Activated naive CD8-positive, alpha-beta T cell treated with anti-CD3 and anti-CD28 coated beads, Interleukin-2, amount 10 ng/mL, durations not matched to agents 7 days and 5 days (primary cell): ENCODE measurements at regions not wholly inside any gene's neighbourhood (a gene's known extent, or its start where the extent isn't known, plus 50 kb on each side); places are given as distances from the start of the nearest gene placed in this dataset.
"Not testable (repeated sequence)": the region's sequence is repeated elsewhere in the genome, so short reads cannot be mapped to it uniquely, and the experiment has no call there.

Experiments used
- ATAC-seq: fragments of 150-1000 bp; cut with Tn5 transposase; one replicate; pipeline ENCODE4 v1.10.0; 2021; ENCODE audit warnings: low read depth, moderate library complexity
- POLR2A ChIA-PET: fragments of 350-600 bp; sonication (Branson Sonifier 250); formaldehyde crosslinking; loops from one replicate; lab custom pipeline; 2021; ENCODE audit warnings: antibody characterized with exemption; lab: Charles Lee
- DNase-seq: peaks from one replicate; pipeline ENCODE4 v3.0.0; 2021
- H3K27ac Mint-ChIP-seq: one replicate; pipeline ENCODE4 v1.8.0; 2022; ENCODE audit warnings: mild to moderate bottlenecking, mixed read lengths
- H3K27me3 Mint-ChIP-seq: one replicate; pipeline ENCODE4 v1.8.0; 2022; ENCODE audit warnings: mild to moderate bottlenecking, moderate library complexity, mixed read lengths
- H3K36me3 Mint-ChIP-seq: one replicate; pipeline ENCODE4 v1.8.0; 2021; ENCODE audit warnings: mild to moderate bottlenecking, mixed read lengths
- H3K4me1 Mint-ChIP-seq: one replicate; pipeline ENCODE4 v1.8.0; 2021; ENCODE audit warnings: mixed read lengths
- H3K4me3 Mint-ChIP-seq: one replicate; pipeline ENCODE4 v1.8.0; 2022; ENCODE audit warnings: mild to moderate bottlenecking, moderate library complexity, mixed read lengths
- H3K9me3 Mint-ChIP-seq: one replicate; pipeline ENCODE4 v1.8.0; 2021; ENCODE audit warnings: mixed read lengths

GRCh38 chr1:192459467-192459866, 116.1 kb upstream of the RGS1 start:
- Mint-ChIP-seq H3K4me1 (no peaks in the 10 kb centered on the region), H3K9me3 (no peaks in the 10 kb centered on the region), H3K36me3 (no peaks in the 10 kb centered on the region), H3K4me3 (no peak overlapping the region), H3K27me3 (peaks cover 10% of the 10 kb centered on the region), H3K27ac (no peak overlapping the region)
- POLR2A ChIA-PET = no interaction called here
- DNase-seq (no peak), ATAC-seq (no peak)

GRCh38 chr1:192461684-192462083, 113.9 kb upstream of the RGS1 start:
- H3K27ac Mint-ChIP-seq = no peak overlapping the region
- POLR2A ChIA-PET = no interaction called here
- no peaks in the 10 kb centered on the region for H3K36me3 Mint-ChIP-seq
- no peaks in the 10 kb centered on the region for H3K9me3 Mint-ChIP-seq
- ATAC-seq (no peak), DNase-seq (no peak)
- no peak overlapping the region for H3K4me3 Mint-ChIP-seq
- peaks cover 19% of the 10 kb centered on the region for H3K27me3 Mint-ChIP-seq
- no peaks in the 10 kb centered on the region for H3K4me1 Mint-ChIP-seq

DNA sequence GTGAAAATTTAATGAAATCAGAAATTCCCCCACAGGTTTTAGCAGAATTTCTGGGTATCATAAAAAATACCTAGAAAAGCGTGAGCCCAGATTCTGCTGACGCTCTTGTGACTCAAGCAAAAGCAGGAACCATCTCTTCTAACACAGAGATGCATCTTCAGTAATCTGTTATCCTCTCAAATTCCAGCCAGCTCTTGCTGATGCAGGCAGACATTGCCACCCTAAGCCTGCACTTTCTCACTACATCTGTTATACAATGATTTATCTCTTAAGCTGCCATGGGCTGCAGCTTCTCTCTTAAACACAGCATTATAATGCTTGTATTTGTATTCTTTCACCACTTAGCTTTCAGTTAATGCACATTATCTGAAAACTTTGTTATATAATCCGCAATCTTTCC, 113.0 kb upstream of the RGS1 start:
- peaks cover 24% of the 10 kb centered on the region for H3K27me3 Mint-ChIP-seq
- no peak overlapping the region for H3K27ac Mint-ChIP-seq
- DNase-seq = no peak
- H3K36me3 Mint-ChIP-seq = no peaks in the 10 kb centered on the region
- ATAC-seq = no peak
- no peaks in the 10 kb centered on the region for H3K9me3 Mint-ChIP-seq
- POLR2A ChIA-PET = no interaction called here
- no peaks in the 10 kb centered on the region for H3K4me1 Mint-ChIP-seq
- no peak overlapping the region for H3K4me3 Mint-ChIP-seq

DNA sequence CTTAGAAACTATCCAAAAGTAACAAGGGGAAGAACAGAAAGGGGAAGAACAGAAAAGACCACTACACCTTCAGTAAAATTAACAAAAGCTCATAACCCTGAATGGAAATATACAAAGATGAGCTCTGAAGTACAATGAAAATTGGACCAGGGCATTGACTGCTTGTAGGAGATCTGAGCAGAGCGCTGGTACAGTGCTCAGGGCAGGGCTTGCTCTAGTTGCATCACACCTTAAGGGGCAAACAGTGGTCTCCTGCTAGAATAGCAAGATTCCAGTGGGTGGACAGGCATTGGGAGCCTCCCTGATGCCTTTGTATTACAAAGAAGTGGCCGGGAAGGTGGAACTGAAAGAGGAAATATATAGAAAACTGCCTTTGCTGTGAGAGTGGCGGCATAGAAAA, 111.9 kb upstream of the RGS1 start:
- no peak for DNase-seq
- Mint-ChIP-seq H3K27me3 (peaks cover 29% of the 10 kb centered on the region), H3K4me1 (no peaks in the 10 kb centered on the region), H3K4me3 (no peak overlapping the region), H3K27ac (no peak overlapping the region), H3K9me3 (no peaks in the 10 kb centered on the region), H3K36me3 (no peaks in the 10 kb centered on the region)
- POLR2A ChIA-PET = no interaction called here
- ATAC-seq = no peak

- H3K27ac Mint-ChIP-seq, H3K4me1 Mint-ChIP-seq, ATAC-seq, DNase-seq, H3K9me3 Mint-ChIP-seq, POLR2A ChIA-PET, H3K36me3 Mint-ChIP-seq, H3K4me3 Mint-ChIP-seq: not testable (repeated sequence)
- peaks cover 39% of the 10 kb centered on the region for H3K27me3 Mint-ChIP-seq
These were observed 110.4 kb upstream of the RGS1 start for GRCh38 chr1:192465221-192465620.

GRCh38 chr1:192474080-192474683, 101.4 kb upstream of the RGS1 start:
- ATAC-seq (no peak), DNase-seq (no peak)
- POLR2A ChIA-PET = interaction anchor here (0.9 kb wide), 1 partner anchor 135 kb away, joined by 3 read pairs; no protein-coding TSS in a partner anchor

DNA sequence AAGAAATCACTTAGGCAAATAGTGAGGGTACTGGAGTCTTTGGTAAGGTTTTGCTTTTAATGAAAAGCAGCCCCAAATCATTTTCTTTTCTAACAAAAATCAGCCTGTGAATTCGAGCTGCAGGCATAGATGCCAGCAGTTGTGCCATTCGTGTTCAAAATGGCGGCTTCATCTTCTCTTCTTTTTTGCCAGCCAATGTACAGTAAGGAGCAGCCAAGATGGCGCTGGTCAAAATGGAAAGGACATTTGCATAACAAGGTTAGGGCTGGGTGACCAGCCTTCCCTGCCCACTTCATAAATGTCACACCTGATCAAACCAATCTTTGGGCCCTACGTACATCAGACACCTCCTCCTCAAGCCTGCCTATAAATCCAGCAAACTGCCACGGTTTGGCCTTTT, 100.2 kb upstream of the RGS1 start:
- no peaks in the 10 kb centered on the region for H3K36me3 Mint-ChIP-seq
- DNase-seq = no peak
- POLR2A ChIA-PET = no interaction called here
- no peaks in the 10 kb centered on the region for H3K9me3 Mint-ChIP-seq
- H3K4me1 Mint-ChIP-seq = no peaks in the 10 kb centered on the region
- no peak overlapping the region for H3K4me3 Mint-ChIP-seq
- ATAC-seq = no peak
- H3K27me3 Mint-ChIP-seq = peaks cover 10% of the 10 kb centered on the region
- H3K27ac Mint-ChIP-seq = no peak overlapping the region

More at GRCh38 chr1:192474080-192474683, 101.4 kb upstream of the RGS1 start:
- Mint-ChIP-seq H3K36me3 (no peaks in the 10 kb centered on the region), H3K27me3 (peaks cover 12% of the 10 kb centered on the region), H3K4me3 (no peak overlapping the region), H3K4me1 (no peaks in the 10 kb centered on the region), H3K27ac (no peak overlapping the region), H3K9me3 (no peaks in the 10 kb centered on the region)

- no peak for ATAC-seq
- Mint-ChIP-seq H3K9me3 (no peaks in the 10 kb centered on the region), H3K27ac (no peak overlapping the region), H3K27me3 (peaks cover 8% of the 10 kb centered on the region), H3K4me3 (no peak overlapping the region), H3K36me3 (no peaks in the 10 kb centered on the region), H3K4me1 (no peaks in the 10 kb centered on the region)
- POLR2A ChIA-PET = no interaction called here
- DNase-seq = no peak
These were observed 99.6 kb upstream of the RGS1 start for GRCh38 chr1:192475970-192476369.

GRCh38 chr1:192476802-192477298, 98.7 kb upstream of the RGS1 start:
- H3K27ac Mint-ChIP-seq = no peak overlapping the region
- H3K36me3 Mint-ChIP-seq = no peaks in the 10 kb centered on the region
- H3K27me3 Mint-ChIP-seq = peaks cover 8% of the 10 kb centered on the region
- no peak overlapping the region for H3K4me3 Mint-ChIP-seq
- no peak for ATAC-seq
- H3K4me1 Mint-ChIP-seq = no peaks in the 10 kb centered on the region
- no peaks in the 10 kb centered on the region for H3K9me3 Mint-ChIP-seq
- POLR2A ChIA-PET = interaction anchor here (0.7 kb wide), 1 partner anchor 68 kb away, joined by 3 read pairs; no protein-coding TSS in a partner anchor
- no peak for DNase-seq

GRCh38 chr1:192477630-192478029, 97.9 kb upstream of the RGS1 start:
- H3K4me3 Mint-ChIP-seq = no peak overlapping the region
- no peak overlapping the region for H3K27ac Mint-ChIP-seq
- peaks cover 8% of the 10 kb centered on the region for H3K27me3 Mint-ChIP-seq
- H3K36me3 Mint-ChIP-seq = no peaks in the 10 kb centered on the region
- DNase-seq (no peak), ATAC-seq (peak; percentile 54)
- no peaks in the 10 kb centered on the region for H3K9me3 Mint-ChIP-seq
- POLR2A ChIA-PET = interaction anchor here (0.7 kb wide), 1 partner anchor 67 kb away, joined by 3 read pairs; no protein-coding TSS in a partner anchor
- no peaks in the 10 kb centered on the region for H3K4me1 Mint-ChIP-seq

DNA sequence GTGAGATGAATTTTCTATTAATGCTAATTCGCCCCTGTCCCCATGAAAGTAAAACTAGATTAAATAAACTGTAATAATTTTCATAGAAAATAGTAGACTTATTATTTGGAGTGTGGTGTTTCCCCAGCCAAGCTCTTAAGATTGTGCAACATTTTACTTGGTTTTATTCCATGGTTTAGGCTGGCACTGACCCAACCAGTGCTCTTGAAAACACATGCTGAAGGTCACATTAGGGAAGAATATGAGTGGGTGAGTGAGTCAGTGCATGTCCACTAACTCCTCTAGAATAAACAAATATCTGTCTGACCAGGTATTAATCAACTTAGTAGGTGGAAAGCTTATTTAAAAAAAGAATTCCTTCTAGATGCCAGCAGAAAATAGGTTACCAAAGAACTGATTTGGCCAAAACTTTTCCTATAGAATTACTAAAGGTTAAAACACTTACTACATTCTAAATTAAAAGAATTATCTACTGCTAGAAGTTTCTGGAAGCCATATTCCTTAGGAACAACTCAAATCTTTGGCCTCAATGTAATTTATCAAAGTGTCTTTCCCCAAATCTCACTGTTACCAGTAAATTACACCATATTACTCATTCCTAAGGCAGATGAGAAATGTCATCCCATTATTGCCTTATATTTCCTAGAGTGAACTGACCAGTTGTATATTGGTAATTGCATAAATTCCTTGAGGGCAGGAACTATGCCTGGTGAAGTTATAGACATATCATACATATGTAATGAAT, 89.7 kb upstream of the RGS1 start:
- no peak for DNase-seq
- H3K4me3 Mint-ChIP-seq = no peak overlapping the region
- H3K9me3 Mint-ChIP-seq = peaks cover 4% of the 10 kb centered on the region
- POLR2A ChIA-PET = no interaction called here
- ATAC-seq = no peak
- H3K27me3 Mint-ChIP-seq = no peaks in the 10 kb centered on the region
- H3K36me3 Mint-ChIP-seq = no peaks in the 10 kb centered on the region
- H3K27ac Mint-ChIP-seq = no peak overlapping the region
- H3K4me1 Mint-ChIP-seq = no peaks in the 10 kb centered on the region

DNA sequence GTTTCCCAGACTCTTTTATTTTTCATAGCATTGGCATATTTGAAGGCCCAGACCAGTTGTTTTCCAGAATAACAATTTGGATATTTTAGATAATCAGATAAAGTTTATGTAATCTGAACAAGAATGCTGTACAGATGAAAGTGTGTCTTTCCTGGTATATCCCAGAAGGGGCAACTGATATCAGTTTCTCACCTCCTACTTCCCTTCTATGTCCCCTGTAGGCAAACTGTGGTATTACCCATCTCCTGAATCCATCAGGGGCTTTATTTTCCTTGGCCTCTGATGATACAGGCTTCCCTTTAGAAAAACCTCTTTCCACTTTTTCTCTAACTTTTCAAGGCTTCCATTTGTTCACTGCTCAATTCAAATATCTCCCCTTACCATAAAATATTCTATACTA, 87.5 kb upstream of the RGS1 start:
- POLR2A ChIA-PET = no interaction called here

GRCh38 chr1:192489047-192489446, 86.5 kb upstream of the RGS1 start:
- ATAC-seq (no peak), DNase-seq (no peak)
- Mint-ChIP-seq H3K27me3 (peaks cover 1% of the 10 kb centered on the region), H3K4me1 (no peaks in the 10 kb centered on the region), H3K36me3 (no peaks in the 10 kb centered on the region), H3K4me3 (no peak overlapping the region), H3K9me3 (peaks cover 1% of the 10 kb centered on the region), H3K27ac (no peak overlapping the region)
- POLR2A ChIA-PET = no interaction called here

More for the DNA sequence above, 87.5 kb upstream of the RGS1 start:
- no peak overlapping the region for H3K4me3 Mint-ChIP-seq
- no peaks in the 10 kb centered on the region for H3K27me3 Mint-ChIP-seq
- no peaks in the 10 kb centered on the region for H3K4me1 Mint-ChIP-seq
- no peak overlapping the region for H3K27ac Mint-ChIP-seq
- DNase-seq (no peak), ATAC-seq (no peak)
- no peaks in the 10 kb centered on the region for H3K36me3 Mint-ChIP-seq
- H3K9me3 Mint-ChIP-seq = peaks cover 4% of the 10 kb centered on the region

DNA sequence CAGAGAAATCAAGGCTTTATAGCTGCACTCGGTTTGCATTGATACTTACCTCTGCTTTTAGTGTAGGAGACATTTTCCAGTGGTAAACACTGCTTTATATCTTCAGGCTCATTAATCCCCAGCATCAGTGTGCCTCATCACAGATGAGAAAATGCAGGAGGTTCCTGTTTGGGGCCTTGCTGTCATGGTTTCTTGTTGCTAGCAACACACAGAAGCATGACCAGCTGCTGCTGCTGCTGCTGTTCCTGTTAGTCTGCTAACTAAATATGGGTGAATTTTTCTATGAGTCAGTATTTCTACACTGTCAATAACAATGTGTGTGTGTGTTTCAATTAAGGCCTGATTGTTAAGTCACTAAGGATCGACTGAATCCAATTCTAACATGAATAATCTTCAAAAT, 85.8 kb upstream of the RGS1 start:
- Mint-ChIP-seq H3K27me3 (peaks cover 2% of the 10 kb centered on the region), H3K27ac (no peak overlapping the region), H3K4me3 (no peak overlapping the region), H3K4me1 (no peaks in the 10 kb centered on the region), H3K9me3 (no peaks in the 10 kb centered on the region), H3K36me3 (no peaks in the 10 kb centered on the region)
- DNase-seq (no peak), ATAC-seq (no peak)
- POLR2A ChIA-PET = no interaction called here
